Loucy (cell line): ENCODE measurements at regions not wholly inside any gene's neighbourhood (a gene's known extent, or its start where the extent isn't known, plus 50 kb on each side); places are given as distances from the start of the nearest gene placed in this dataset.

Source experiments
- H2AFZ ChIP-seq: fragments of 200-600 bp; sonication (generic); 2 replicates; pipeline ENCODE4 v1.6.0; 2016; ENCODE audit warnings: antibody characterized with exemption, mild to moderate bottlenecking, low read length, moderate library complexity
- H3F3A ChIP-seq: fragments of 200-600 bp; 2 replicates; pipeline ENCODE4 v1.6.0; 2016; ENCODE audit warnings: antibody characterized with exemption, low read depth, mild to moderate bottlenecking
- H3K27me3 ChIP-seq: fragments of 200-600 bp; sonication (generic); 2 replicates; pipeline ENCODE4 v1.6.1; 2014; ENCODE audit warnings: low read length, mild to moderate bottlenecking; ENCODE audit not compliant: insufficient read depth, poor library complexity, severe bottlenecking
- H3K36me3 ChIP-seq: fragments of 200-600 bp; sonication (generic); 2 replicates; pipeline ENCODE4 v1.6.1; 2016; ENCODE audit warnings: low read length; ENCODE audit not compliant: insufficient read depth
- H3K4me1 ChIP-seq: fragments of 200-600 bp; sonication (generic); 2 replicates; pipeline ENCODE4 v1.5.1; 2014; ENCODE audit warnings: low read length, mild to moderate bottlenecking; ENCODE audit not compliant: insufficient read depth, poor library complexity, severe bottlenecking
- H3K4me2 ChIP-seq: fragments of 200-600 bp; sonication (generic); 2 replicates; pipeline ENCODE4 v1.6.0; 2014; ENCODE audit warnings: antibody characterized with exemption, low read length, low read depth, mild to moderate bottlenecking; ENCODE audit not compliant: poor library complexity, severe bottlenecking
- H3K4me3 ChIP-seq: fragments of 200-600 bp; sonication (generic); 2 replicates; pipeline ENCODE4 v1.5.1; 2014; ENCODE audit warnings: low read length, mild to moderate bottlenecking, mixed read lengths; ENCODE audit not compliant: poor library complexity, severe bottlenecking
- H3K79me2 ChIP-seq: fragments of 200-600 bp; sonication (generic); 2 replicates; pipeline ENCODE4 v1.6.1; 2014; ENCODE audit warnings: low read length; ENCODE audit not compliant: insufficient read depth
- H3K9ac ChIP-seq: fragments of 200-600 bp; sonication (generic); 2 replicates; pipeline ENCODE4 v1.6.0; 2014; ENCODE audit warnings: mild to moderate bottlenecking, low read depth, low read length, moderate library complexity; ENCODE audit not compliant: poor library complexity, severe bottlenecking
- H3K9me2 ChIP-seq: fragments of 200-600 bp; sonication (generic); replicated peaks from 2 replicates; pipeline ENCODE4 v1.6.1; 2016; ENCODE audit warnings: low read depth, low read length, mixed read lengths
- H3K9me3 ChIP-seq: fragments of 200-600 bp; sonication (generic); 2 replicates; pipeline ENCODE4 v1.6.1; 2014; ENCODE audit warnings: mild to moderate bottlenecking, antibody characterized with exemption, low read length, low read depth; ENCODE audit not compliant: insufficient read depth
- H4K20me1 ChIP-seq: fragments of 200-600 bp; sonication (generic); 2 replicates; pipeline ENCODE4 v1.6.0; 2014; ENCODE audit warnings: antibody characterized with exemption, low read length, mild to moderate bottlenecking; ENCODE audit not compliant: insufficient read depth, poor library complexity, severe bottlenecking
- EZH2phosphoT487 ChIP-seq: fragments of 200-600 bp; IDR thresholded peaks from 2 replicates; pipeline ENCODE4 v1.6.1; 2018; ENCODE audit warnings: antibody characterized with exemption, mild to moderate bottlenecking, moderate library complexity, borderline replicate concordance
- TF ChIP-seq, protein P1 (sequence below): fragments of 200-600 bp; sonication (generic); conservative IDR thresholded peaks from 2 replicates; pipeline ENCODE4 v1.5.1; 2014; ENCODE audit warnings: mild to moderate bottlenecking, antibody characterized with exemption, low read length

DNA sequence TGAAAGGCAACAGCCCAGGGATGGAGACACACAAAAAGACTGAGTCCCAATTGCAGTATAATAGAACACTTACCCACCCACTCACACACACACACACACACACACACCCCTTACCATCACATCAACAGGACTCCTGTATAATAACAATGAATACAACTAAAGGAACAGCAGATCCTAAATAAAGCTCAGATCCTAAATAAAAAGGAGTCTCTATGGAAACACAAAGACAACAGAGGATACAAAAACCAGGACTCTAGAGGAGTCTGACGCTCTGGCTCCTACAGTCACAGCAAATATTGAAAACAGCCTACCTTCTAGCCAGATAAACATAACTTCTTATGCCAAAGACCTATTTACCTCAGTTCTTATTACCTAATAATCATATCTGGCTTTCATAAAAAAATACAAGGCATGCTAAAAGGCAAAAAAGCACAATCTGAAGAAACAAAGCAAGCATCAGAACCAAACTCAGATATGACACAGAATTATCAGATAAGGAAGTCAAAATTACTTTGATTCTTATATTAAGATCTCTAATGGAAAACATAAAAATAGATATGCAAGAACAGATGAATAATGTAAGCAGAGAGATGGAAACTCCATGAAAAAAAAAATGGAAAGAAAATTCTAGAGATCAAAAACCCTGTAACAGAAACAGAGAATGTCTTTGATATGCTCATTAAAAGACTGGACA is 134.9 kb downstream of the MMUT start:
- Histone ChIP-seq H3K4me1 (peaks cover 17% of the 10 kb centered on the region), H3K4me2 (no peak overlapping the region), H3K9me3 (no peaks in the 10 kb centered on the region), H3K4me3 (no peak overlapping the region), H3F3A (no peaks in the 10 kb centered on the region), H3K9me2 (no peaks in the 10 kb centered on the region), H3K27me3 (no peaks in the 10 kb centered on the region), H3K9ac (no peak overlapping the region), H2AFZ (peak overlapping the region; percentile 54; the same call in 1 of the 2 replicates), H3K79me2 (no peaks in the 10 kb centered on the region), H4K20me1 (no peaks in the 10 kb centered on the region), H3K36me3 (no peaks in the 10 kb centered on the region)
- TF ChIP-seq, protein P1, sequence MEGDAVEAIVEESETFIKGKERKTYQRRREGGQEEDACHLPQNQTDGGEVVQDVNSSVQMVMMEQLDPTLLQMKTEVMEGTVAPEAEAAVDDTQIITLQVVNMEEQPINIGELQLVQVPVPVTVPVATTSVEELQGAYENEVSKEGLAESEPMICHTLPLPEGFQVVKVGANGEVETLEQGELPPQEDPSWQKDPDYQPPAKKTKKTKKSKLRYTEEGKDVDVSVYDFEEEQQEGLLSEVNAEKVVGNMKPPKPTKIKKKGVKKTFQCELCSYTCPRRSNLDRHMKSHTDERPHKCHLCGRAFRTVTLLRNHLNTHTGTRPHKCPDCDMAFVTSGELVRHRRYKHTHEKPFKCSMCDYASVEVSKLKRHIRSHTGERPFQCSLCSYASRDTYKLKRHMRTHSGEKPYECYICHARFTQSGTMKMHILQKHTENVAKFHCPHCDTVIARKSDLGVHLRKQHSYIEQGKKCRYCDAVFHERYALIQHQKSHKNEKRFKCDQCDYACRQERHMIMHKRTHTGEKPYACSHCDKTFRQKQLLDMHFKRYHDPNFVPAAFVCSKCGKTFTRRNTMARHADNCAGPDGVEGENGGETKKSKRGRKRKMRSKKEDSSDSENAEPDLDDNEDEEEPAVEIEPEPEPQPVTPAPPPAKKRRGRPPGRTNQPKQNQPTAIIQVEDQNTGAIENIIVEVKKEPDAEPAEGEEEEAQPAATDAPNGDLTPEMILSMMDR = no peak
- TF ChIP-seq EZH2phosphoT487 = no peak

DNA sequence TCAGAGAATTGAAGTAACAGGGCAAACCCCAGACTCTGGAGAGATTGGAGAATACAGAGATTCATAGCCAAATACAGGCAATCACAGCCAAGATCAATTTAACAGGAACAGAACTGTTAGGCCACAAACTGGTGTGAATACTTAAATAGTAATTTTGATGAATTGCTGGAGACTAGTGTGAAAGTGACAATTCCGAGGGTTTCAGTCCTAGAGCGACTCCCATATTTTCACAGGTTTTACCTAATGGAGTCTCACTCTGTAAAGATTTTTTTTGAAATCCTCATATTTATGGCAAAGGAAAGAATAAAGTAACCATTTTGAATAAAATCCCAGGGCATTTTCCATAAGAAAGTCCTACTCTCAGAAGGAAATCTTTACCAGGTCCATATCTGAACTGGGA is 135.5 kb downstream of the MMUT start:
- Histone ChIP-seq H3K79me2 (no peaks in the 10 kb centered on the region), H3K4me2 (peak overlapping the region; percentile 28), H2AFZ (peak overlapping the region; percentile 54; the same call in 1 of the 2 replicates), H3K27me3 (no peaks in the 10 kb centered on the region), H3K36me3 (no peaks in the 10 kb centered on the region), H3K4me1 (peaks cover 17% of the 10 kb centered on the region), H3F3A (no peaks in the 10 kb centered on the region), H3K9me2 (no peaks in the 10 kb centered on the region), H3K9me3 (no peaks in the 10 kb centered on the region), H3K9ac (no peak overlapping the region), H4K20me1 (no peaks in the 10 kb centered on the region), H3K4me3 (no peak overlapping the region)
- no peak for TF ChIP-seq EZH2phosphoT487
- TF ChIP-seq, protein P1 = no peak

DNA sequence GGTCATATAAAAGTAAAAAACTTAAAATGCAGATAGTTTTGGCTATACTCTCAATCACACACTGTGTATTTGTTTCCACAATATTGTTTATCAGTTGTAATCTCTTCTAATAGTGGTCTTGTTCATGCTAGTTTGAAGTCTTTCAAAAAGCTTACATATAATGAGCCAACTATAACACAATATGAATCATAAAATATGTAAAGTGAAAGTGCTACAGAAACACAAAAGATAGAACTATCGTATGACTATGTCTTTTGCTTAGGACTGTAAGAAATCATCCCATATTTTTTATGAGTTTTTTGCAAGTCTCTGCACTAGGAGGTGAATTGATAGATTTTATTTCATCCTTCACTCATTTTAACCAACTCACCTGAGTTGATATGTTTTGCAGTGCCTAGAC is 136.0 kb downstream of the MMUT start:
- Histone ChIP-seq H2AFZ (peak overlapping the region; percentile 8; the same call in 1 of the 2 replicates), H3K27me3 (no peaks in the 10 kb centered on the region), H3K36me3 (no peaks in the 10 kb centered on the region), H4K20me1 (no peaks in the 10 kb centered on the region), H3K79me2 (no peaks in the 10 kb centered on the region), H3K9me3 (no peaks in the 10 kb centered on the region), H3K9me2 (no peaks in the 10 kb centered on the region), H3F3A (no peaks in the 10 kb centered on the region), H3K4me2 (peak overlapping the region; percentile 28), H3K9ac (no peak overlapping the region), H3K4me3 (no peak overlapping the region), H3K4me1 (peaks cover 23% of the 10 kb centered on the region)
- no peak for TF ChIP-seq EZH2phosphoT487
- TF ChIP-seq, protein P1 = no peak
